Erythroblast (primary cell): ENCODE measurements at regions not wholly inside any gene's neighbourhood (a gene's known extent, or its start where the extent isn't known, plus 50 kb on each side); places are given as distances from the start of the nearest gene placed in this dataset.
A peak's percentile ranks its signal among the peaks of the same experiment; 100 is the strongest.

Experiments
- DNase-seq, 2 experiments: peaks; one replicate each; lab custom pipeline; 2025; lab: John Stamatoyannopoulos, UW
- GATA1 ChIP-seq: IDR thresholded peaks from 2 replicates; pipeline ENCODE4 v1.6.1; 2011; ENCODE audit warnings: low read depth, mild to moderate bottlenecking, control low read depth, low read length, moderate library complexity
- POLR2A ChIP-seq: IDR thresholded peaks from 2 replicates; pipeline ENCODE4 v1.6.1; 2011; ENCODE audit warnings: mild to moderate bottlenecking, low read length

DNA sequence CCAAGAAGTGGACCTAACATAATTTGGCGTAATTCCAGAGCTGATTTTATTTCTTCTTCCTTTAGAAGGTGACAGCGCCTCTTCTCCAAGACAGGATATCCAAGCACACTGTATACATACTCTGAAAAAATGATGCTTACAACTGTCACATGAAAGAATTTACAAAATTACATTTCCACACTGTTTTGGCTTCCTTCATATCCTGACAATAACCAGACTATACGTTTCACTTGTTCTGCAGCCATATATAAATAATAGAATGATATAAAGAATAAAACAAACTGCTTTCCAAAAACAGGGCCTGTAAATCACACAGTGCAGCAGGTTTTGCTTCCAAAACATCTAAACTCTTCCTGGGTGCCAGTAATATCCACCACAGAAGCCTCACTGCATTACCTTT is 141.6 kb downstream of the FBXO8 start:
- no peak for DNase-seq
- TF ChIP-seq GATA1 (no peak), POLR2A (no peak)

DNA sequence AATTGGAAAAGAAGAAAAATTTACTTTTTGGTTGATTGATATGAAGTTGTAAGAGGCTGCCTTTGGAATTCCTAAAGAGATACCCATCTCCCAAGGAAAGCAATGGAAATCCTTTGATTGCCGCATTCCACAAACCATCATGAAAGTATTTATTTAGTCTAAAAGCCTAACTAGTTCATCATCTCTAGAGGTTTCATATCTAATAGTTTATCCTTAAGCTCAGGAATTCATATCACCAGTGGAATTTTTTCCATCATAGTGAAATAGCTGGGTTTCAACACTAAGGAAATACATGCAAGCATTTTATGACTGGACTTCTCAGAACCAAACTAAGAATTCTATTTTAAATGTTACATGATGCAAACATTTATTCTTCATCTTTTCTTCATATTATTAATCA is 144.9 kb downstream of the FBXO8 start:
- TF ChIP-seq GATA1 (no peak), POLR2A (no peak)

DNA sequence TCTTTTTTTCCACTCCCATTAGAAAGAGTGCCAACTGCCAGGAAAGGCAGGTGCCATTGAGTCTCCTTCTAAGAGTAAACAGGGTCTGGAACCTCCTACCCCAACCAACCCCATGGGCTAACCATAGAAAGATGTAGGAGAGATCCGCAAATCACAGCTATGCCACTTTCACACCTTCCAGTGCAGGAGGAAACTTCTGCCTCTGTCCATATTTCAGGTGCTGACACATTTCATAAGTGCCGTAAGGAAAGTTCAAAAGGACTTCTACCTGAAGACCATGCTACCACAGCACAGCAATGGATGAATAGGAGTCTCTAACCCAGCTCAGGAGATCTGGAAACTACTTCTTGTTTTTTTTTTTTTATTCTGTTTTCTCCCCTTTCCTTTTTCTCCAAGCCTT is 145.8 kb downstream of the FBXO8 start:
- no peak for DNase-seq
- TF ChIP-seq GATA1 (no peak), POLR2A (no peak)

More for the DNA sequence above, 144.9 kb downstream of the FBXO8 start:
- no peak for DNase-seq

DNA sequence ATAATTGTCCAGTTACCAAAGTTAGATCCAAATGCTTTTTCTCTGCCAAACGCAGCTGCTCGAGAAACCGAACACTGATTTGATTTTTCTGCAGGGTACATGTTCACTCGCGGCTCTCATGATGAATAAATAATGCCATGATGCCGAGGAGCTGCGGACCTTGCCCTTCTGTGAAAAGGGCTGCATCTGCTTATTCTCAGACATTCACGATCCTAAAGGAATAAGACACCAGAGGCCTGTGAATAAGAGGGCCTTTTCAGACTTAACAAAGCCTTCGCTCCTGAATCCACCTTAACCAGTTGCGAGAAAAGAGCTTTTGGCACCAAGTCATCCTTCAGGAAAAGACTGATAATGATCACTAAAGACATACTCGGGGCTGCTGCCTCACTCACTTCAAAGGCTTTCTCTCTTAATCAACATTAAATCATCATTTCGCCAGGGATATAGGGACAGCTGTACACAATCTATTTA is 147.5 kb downstream of the FBXO8 start:
- TF ChIP-seq GATA1 (no peak), POLR2A (no peak)
- DNase-seq: no peak

DNA sequence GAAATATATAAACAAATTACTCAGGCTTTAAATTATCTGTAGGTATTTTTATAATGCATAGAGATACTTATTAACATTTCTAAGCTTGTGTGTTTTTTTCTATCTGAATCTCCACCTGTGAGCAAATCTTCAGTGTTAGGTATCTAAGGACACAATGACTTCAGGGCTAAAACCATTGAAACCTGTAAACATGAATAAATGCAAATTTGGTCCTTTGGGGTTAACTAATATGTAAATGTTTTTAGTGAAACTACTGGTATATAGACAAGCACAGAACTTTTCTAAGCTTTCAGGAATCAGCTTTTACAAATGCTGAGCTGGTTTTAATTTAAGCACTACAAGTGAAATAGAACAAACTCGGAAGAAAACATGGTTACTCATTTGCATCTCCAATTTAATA is 147.9 kb downstream of the FBXO8 start:
- DNase-seq: no peak
- TF ChIP-seq POLR2A (no peak), GATA1 (no peak)

DNA sequence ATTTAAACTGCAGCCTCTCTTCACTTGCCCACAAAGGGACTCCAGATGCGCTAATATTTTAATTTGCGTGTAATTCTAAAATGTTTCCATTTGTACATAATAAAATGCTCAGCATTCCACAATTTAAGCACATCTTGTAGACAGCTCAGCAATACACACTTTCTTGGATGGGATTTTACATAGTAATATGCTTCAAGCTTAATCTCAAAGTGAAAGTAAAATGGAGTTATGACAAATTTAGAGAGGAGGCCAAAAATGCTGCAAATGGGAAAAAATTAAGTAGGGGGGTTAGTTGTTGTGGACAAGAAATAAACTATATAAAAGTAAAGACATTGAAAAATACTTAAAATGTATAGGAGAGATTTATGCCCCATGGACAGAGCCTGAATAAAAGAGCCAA is 149.1 kb downstream of the FBXO8 start:
- TF ChIP-seq GATA1: no peak
- TF ChIP-seq POLR2A: no peak

DNA sequence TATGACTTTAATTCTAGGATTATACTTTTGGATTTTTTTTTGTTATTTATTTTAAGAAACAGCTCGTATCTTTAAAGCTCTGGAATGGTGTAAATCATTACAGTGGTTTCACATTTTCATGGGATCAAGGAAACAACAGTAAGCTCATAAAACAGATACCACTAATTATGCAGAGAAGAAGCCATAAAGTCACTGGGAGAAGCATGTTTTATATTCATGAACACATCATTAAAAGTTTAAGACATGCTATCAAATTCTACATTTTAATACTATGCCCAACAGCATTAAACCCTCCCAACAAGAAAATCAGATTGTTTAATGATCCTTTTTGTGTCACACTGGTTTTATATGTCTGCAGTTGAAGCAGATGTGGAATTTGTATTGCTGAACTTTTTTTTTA is 149.9 kb downstream of the FBXO8 start:
- TF ChIP-seq GATA1 (no peak), POLR2A (no peak)

More for the DNA sequence above, 149.1 kb downstream of the FBXO8 start:
- no peak for DNase-seq

DNA sequence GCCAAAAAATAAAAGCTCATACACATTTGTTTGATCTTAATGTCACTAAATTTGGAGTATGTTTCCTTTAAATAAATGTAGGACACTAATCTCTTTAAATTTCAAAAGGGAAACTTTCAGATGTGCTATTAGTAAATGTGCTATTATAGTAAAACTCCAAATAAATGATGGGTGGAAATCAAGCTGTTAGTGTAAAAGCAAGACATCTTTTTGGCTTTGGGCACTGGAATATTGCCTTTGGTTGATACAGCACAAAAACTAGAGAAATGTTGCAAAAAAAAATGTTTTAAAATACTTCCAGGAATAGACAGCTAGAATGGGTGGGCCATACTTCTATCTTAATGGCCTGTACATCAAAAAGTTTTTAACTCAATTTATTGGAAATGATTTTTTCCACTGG is 151.6 kb downstream of the FBXO8 start:
- TF ChIP-seq GATA1 (no peak), POLR2A (no peak)
- no peak for DNase-seq

More for the DNA sequence above, 149.9 kb downstream of the FBXO8 start:
- no peak for DNase-seq

DNA sequence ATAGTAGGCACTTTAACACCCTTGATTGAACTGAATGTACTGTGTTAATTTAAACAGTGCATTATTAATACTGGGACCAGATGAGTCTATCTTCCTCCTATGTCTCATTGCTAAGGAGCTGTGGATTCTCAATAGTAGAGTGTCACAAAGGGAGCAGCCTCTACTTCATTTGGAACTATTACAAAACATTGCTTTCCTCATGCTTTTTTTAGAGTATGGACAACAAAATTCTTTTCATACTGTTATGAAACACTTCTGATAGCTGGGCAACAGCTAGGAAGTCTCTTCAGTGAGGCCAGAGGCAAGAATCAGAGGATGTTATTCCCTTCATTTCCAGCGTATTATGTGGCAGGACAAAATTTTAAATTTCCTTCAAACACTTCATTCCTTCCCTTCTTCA is 160.8 kb downstream of the FBXO8 start:
- no peak for DNase-seq
- no peak for TF ChIP-seq POLR2A
- no peak for TF ChIP-seq GATA1

DNA sequence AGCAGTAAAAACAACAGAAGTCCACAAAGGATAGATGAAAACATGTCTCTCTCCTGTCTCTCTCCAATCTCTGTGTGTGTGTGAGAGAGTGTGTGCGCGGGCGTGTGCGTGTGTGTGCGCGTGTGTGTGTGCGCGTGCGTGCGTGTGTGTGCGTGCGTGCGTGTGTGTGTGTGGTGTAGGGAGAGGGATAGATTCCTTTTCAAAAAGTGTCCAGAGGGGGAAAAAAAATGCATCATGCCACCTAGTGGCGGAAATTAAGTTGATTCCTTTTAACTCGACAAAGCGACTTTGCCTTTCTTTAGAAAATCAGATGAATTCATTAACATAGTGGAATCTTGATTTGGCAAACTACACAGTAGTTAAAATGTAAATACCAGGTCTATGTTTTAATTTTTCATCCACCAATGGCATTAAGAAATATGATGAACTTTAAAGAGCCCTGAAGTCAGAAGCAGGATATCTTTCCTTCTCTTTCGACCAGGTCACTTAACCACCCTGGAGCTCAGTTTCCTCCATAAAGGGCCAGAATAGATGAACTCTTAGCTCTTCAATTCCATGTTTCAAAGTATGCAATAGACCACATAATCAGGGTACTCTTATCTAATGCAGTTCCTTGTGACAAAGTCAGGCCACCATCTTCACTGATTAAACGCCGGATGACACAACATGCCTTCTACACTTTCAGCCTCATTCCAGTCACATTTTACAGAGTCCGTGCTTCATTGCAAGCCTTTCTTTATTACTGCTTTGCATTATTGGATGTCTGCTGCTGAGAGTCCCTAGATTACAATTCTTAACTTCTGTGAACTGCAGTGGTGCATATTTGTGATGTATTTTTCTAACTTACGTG is 162.8 kb downstream of the FBXO8 start:
- TF ChIP-seq GATA1 (no peak), POLR2A (no peak)
- DNase-seq: peak; percentile 62 to 70

DNA sequence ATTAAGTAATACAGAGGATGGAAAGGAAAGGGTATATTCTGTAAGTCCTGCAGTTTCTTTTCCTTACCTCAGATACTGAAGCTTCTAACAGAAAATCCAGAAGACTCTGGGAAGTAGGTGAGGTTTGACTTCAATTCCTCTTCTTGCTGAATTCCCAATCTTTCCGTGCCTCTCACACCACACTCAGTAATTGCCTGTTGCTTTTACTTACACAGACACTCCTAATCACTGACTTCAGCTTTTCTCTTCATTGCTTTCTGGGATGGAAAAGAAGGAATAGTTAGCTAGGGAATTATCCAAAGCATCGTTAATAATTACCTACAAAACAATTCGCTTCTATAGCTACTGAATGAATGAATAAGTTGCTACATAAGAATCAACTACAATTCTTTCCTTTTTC is 163.6 kb downstream of the FBXO8 start:
- TF ChIP-seq GATA1: no peak
- TF ChIP-seq POLR2A: no peak
- DNase-seq: no peak

DNA sequence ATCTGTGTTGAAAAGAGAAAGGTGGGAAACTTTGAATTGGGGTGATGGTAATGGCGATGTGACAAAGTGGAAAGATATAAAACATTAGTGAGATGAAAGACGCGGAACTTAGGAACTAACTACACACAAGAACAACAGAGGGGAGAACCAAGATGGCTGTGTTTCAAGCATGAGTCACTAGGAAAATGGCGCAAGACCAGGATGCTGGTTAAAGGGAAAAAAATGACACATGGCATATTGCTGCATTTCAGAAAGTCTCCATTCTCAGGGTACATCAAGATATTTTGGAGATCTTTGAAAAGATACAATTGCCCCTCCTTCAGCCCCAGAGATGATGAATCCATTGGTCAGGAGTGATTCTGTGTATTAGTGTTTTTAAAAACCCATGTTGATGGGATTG is 164.4 kb downstream of the FBXO8 start:
- DNase-seq: no peak
- no peak for TF ChIP-seq GATA1
- no peak for TF ChIP-seq POLR2A

DNA sequence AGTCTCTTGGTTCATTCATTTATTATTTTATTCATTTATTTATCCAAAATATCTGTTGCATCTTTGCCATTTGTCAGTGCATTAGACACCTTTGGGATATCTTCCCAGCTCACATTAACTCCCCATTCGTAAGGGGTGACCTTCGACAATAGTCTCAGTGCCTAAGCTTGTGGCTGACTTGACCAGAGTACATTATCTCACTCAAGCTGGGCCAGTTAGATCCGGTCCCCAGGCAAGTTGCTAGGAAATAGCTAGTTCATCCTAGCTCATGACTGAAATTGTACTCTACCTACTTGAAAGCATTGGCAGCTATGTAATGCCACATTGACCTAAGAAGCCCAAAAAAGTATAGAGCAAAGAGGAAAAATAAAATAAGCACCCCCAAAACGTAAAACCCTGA is 165.3 kb downstream of the FBXO8 start:
- no peak for DNase-seq
- TF ChIP-seq POLR2A (no peak), GATA1 (no peak)

DNA sequence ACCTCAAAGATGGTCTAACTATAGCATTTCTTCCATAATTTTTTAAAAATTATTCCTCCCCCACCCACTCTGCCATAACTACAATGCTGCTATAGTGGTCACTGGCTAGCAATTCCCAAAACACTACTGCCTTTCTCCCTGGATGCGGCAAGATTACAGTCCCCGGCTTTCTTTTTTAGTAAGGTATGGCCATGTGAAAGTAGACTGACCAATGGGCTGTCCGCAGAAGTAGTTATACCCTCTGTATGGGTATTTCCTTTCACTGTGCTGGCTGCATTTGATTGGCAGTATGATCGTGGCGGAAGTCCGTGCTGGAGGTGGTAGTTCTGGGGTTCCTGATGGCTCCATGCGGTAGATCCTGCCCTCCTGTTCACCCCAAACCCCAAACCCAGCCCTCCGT is 166.0 kb downstream of the FBXO8 start:
- TF ChIP-seq POLR2A (no peak), GATA1 (no peak)
- DNase-seq: no peak

DNA sequence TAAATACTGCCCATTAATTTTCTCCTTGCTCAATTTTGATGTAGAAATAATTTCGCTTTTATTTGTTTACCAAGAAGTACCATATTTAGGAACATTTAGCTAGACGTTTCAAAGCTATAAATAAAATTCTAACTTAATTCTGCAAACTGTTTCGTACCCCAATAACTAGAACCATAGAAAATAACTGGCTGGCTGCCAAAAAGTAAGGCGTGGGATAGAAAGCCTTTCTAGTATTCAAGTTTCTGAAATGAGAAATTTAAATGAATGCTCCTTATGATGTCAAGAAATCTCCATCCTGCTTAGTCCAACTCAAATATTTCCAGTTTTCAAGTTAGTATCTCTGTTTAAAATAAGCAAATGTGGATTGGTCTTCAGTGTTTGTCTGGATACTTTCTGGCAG is 167.4 kb downstream of the FBXO8 start:
- no peak for TF ChIP-seq POLR2A
- TF ChIP-seq GATA1: no peak
- no peak for DNase-seq
